Psoas muscle (tissue), 7 donors: ENCODE measurements at regions not wholly inside any gene's neighbourhood (a gene's known extent, or its start where the extent isn't known, plus 50 kb on each side); places are given as distances from the start of the nearest gene placed in this dataset.

ENCODE experiments used
- ATAC-seq, 4 donors: fragments of 200-7000 bp; cut with Tn5 transposase; one replicate each; pipeline ENCODE4 v1.9.1; 2020; ENCODE audit warnings: moderate library complexity in 3 of 4, mild to moderate bottlenecking in 2 of 4
- DNase-seq, 2 donors: peaks; one replicate each; pipeline ENCODE4 v3.0.0-alpha.2; 2020
- H3K27ac ChIP-seq: fragments of 200-600 bp; one replicate; pipeline ENCODE4 v1.8.0; 2022
- H3K27me3 ChIP-seq, 3 donors: fragments of 200-600 bp in 1 of 3; one replicate each; pipeline versions ENCODE4 v1.6.1 to v1.8.0; 2013 to 2022; ENCODE audit warnings: low read length in 2 of 3, mild to moderate bottlenecking in 2 of 3, moderate library complexity in 1 of 3; ENCODE audit not compliant: insufficient read depth in 3 of 3
- H3K36me3 ChIP-seq, 2 donors: fragments of 200-600 bp in 1 of 2; one replicate each; pipeline versions ENCODE4 v1.6.1 to v1.8.0; 2013 to 2022; ENCODE audit warnings: low read depth in 1 of 2, mild to moderate bottlenecking in 1 of 2, moderate library complexity in 1 of 2; ENCODE audit not compliant: insufficient read depth in 1 of 2
- H3K4me1 ChIP-seq: fragments of 200-600 bp; one replicate; pipeline ENCODE4 v1.8.0; 2022
- H3K4me3 ChIP-seq: fragments of 200-600 bp; one replicate; pipeline ENCODE4 v1.8.0; 2022; ENCODE audit warnings: mild to moderate bottlenecking
- H3K9me3 ChIP-seq: fragments of 200-600 bp; one replicate; pipeline ENCODE4 v1.8.0; 2022
- WGBS, 3 donors: extraction: QIAGEN DNeasy Blood & Tissue Kit; methylation state at CpG; one replicate each; pipeline versions ENCODE4 v1.1.6 to v1.1.7; 2013; 5-methylcytosine and 5-hydroxymethylcytosine counted together
- intact Hi-C, 2 donors: fragments of 100-400 bp; cut with DNase I; formaldehyde crosslinking; loops; one replicate each; pipeline versions ENCODE4 v1.11.0 to v1.14.2; 2022
- TF ChIP-seq, protein P1 (sequence below): fragments of 200-600 bp; IDR thresholded peaks from one replicate; pipeline ENCODE4 v1.8.0; 2022; ENCODE audit warnings: antibody characterized with exemption
- donor health status: healthy with polysubstance abuse.
- donor health status: DM: no; HTN: no; CAD: no; lungs with moderate emphysema.
- donor health status: Bipolar disorder and iron deficiency.
- donor health status: healthy.
- donor health status: DM: yes; HTN: yes; CAD: no.
- donor health status: DM: no; HTN: no; CAD: no.
- donor health status: DM: yes; HTN: yes; CAD: no.

DNA sequence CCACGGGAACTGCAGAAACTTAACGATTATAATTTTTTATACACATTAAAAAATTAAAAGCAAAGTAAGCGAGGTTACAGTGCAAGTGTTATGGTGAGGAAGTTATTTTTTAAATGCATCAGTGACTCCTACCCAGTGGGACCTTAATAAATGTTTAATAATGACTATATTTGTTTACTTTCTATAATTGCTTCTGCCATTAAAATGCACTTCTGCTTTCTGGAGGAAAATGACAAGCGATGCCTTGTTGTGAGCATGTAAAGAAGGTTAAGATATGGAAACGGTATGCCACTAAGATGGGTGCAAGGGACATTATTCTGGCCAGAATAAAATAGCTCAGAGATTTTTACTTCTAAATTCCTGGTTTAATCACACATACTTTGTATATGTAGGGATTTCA lies 252.1 kb downstream of the CDH11 start:
- no peak for DNase-seq
- TF ChIP-seq, protein P1, sequence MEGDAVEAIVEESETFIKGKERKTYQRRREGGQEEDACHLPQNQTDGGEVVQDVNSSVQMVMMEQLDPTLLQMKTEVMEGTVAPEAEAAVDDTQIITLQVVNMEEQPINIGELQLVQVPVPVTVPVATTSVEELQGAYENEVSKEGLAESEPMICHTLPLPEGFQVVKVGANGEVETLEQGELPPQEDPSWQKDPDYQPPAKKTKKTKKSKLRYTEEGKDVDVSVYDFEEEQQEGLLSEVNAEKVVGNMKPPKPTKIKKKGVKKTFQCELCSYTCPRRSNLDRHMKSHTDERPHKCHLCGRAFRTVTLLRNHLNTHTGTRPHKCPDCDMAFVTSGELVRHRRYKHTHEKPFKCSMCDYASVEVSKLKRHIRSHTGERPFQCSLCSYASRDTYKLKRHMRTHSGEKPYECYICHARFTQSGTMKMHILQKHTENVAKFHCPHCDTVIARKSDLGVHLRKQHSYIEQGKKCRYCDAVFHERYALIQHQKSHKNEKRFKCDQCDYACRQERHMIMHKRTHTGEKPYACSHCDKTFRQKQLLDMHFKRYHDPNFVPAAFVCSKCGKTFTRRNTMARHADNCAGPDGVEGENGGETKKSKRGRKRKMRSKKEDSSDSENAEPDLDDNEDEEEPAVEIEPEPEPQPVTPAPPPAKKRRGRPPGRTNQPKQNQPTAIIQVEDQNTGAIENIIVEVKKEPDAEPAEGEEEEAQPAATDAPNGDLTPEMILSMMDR = no peak
- no peaks in the 10 kb centered on the region for H3K36me3 ChIP-seq
- ATAC-seq = no peak
- no peaks in the 10 kb centered on the region for H3K27me3 ChIP-seq
- WGBS, 3 donors = 67 to 83% (median 69%) methylated on average over 5 of the region's 5 CpGs
- no peaks in the 10 kb centered on the region for H3K9me3 ChIP-seq
- peaks cover 10% of the 10 kb centered on the region for H3K4me1 ChIP-seq
- intact Hi-C loops = loop anchor here in 1 of 2 donors (10.0 kb wide), 1 partner anchor 55 kb away; no protein-coding TSS in a partner anchor
- H3K4me3 ChIP-seq = no peak overlapping the region
- H3K27ac ChIP-seq = no peak overlapping the region

DNA sequence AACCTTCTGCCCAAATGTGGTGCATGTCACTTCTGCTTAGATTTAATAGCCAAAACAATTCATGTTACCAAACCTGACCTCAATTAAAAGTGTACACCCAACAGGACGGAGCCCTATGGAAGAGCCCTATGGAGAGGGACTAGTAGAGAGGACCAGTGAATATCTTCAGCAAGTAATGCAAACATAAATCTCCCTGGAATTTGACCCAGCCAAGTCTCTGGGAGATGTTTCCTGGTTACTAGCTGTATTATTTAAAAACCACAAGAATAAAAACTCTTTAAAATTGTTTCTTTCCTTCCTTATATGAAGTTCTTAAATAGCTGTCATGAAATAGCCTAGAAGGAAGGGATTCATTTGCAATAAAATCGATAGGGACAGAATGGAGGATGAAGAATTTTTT lies 255.8 kb downstream of the CDH11 start:
- intact Hi-C loops = no loop called here
- no peak for DNase-seq
- H3K4me1 ChIP-seq = peaks cover 18% of the 10 kb centered on the region
- no peak overlapping the region for H3K4me3 ChIP-seq
- H3K36me3 ChIP-seq = no peaks in the 10 kb centered on the region
- TF ChIP-seq, protein P1 = no peak
- 92 to 94% (median 93%) methylated on average over 2 of the region's 2 CpGs for WGBS, 3 donors
- H3K9me3 ChIP-seq = no peaks in the 10 kb centered on the region
- H3K27ac ChIP-seq = no peak overlapping the region
- no peaks in the 10 kb centered on the region for H3K27me3 ChIP-seq
- no peak for ATAC-seq

GRCh38 chr16:64865069-64865696 lies 256.7 kb downstream of the CDH11 start:
- TF ChIP-seq, protein P1 = no peak
- H3K4me3 ChIP-seq = no peak overlapping the region
- DNase-seq (no peak), ATAC-seq (peak in 3 of 4 donors; percentile 55 to 68 (median 59))
- H3K27ac ChIP-seq = peak overlapping the region; percentile 62
- 27 to 50% (median 28%) methylated on average over 2 of the region's 2 CpGs for WGBS, 3 donors
- intact Hi-C loops = no loop called here
- no peaks in the 10 kb centered on the region for H3K36me3 ChIP-seq
- H3K9me3 ChIP-seq = no peaks in the 10 kb centered on the region
- H3K4me1 ChIP-seq = peaks cover 18% of the 10 kb centered on the region
- H3K27me3 ChIP-seq = no peaks in the 10 kb centered on the region

DNA sequence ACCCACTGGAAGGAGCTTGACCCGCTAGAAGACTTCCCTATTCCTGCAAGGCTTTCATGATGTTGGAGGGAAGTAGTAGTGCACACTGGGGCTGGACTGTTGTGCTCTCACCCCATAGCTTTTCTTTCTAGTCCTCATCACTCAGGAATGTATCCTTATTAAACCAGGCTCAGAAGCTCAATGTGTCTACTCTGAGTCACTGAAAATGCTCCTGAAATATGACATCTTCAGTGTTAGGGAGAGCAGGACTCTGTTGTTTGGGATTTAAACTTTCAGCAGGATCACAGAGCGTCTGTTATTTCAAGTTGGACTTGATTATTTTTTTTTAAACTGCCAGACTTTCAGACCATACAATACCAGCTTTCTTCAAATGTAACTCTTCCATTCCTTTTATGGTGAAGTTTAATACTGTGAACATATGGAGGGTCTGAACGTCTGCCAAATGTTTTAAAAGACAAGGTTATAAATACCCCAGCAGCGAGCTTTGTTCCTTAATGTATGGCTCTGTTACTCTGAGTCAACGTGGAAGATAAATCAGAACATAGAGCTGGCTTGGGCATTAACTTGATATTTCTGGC lies 257.5 kb downstream of the CDH11 start:
- ATAC-seq (peak; percentile 59 to 81 (median 80)), DNase-seq (no peak)
- no peaks in the 10 kb centered on the region for H3K36me3 ChIP-seq
- peak overlapping the region; percentile 62 for H3K27ac ChIP-seq
- H3K4me1 ChIP-seq = peaks cover 18% of the 10 kb centered on the region
- 17 to 35% (median 22%) methylated on average over 5 of the region's 5 CpGs for WGBS, 3 donors
- intact Hi-C loops = no loop called here
- TF ChIP-seq, protein P1 = no peak
- no peaks in the 10 kb centered on the region for H3K9me3 ChIP-seq
- no peaks in the 10 kb centered on the region for H3K27me3 ChIP-seq
- no peak overlapping the region for H3K4me3 ChIP-seq
